ENCODE measurements at regions not wholly inside any gene's neighbourhood (a gene's known extent, or its start where the extent isn't known, plus 50 kb on each side); places are given as distances from the start of the nearest gene placed in this dataset.

- H3K4me2 ChIP-seq (ENCODE audit: insufficient read depth, low read length) = no peak overlapping the region
- BruUV-seq (replicated peaks) = no TSS peak
- ChIA-PET POLR2A (no interaction called here), CTCF (no interaction called here)
- H3K79me2 ChIP-seq (ENCODE audit: control insufficient read depth, insufficient read depth, low read length) = no peaks in the 10 kb centered on the region
- no peaks in the 10 kb centered on the region for H3K4me1 ChIP-seq (ENCODE audit: control insufficient read depth, extremely low read depth, insufficient read depth, low read length)
- dilution Hi-C loops (cut with MboI; ENCODE audit: extremely low pct_ligation_motif_present, low sequenced_read_pairs) = no loop called here
- intact Hi-C loops (cut with micrococcal nuclease) = no loop called here
- no peaks in the 10 kb centered on the region for H3K9me1 ChIP-seq (replicated peaks; ENCODE audit: control insufficient read depth, extremely low read depth, insufficient read depth, low read length)
- H2AFZ ChIP-seq (ENCODE audit: low read depth, low read length) = no peak overlapping the region
- H3K27me3 ChIP-seq (ENCODE audit: control insufficient read depth in 2 of 2, insufficient read depth in 2 of 2, low read length in 2 of 2) = peaks cover 0 to 2% of the 10 kb centered on the region in 2 experiments
- FAIRE-seq = no peak
- TF ChIP-seq JUN (IDR thresholded peaks at IDR 0.05; ENCODE audit: borderline replicate concordance, insufficient read depth, insufficient read length, low read depth) = no peak
- TF ChIP-seq, protein P1, sequence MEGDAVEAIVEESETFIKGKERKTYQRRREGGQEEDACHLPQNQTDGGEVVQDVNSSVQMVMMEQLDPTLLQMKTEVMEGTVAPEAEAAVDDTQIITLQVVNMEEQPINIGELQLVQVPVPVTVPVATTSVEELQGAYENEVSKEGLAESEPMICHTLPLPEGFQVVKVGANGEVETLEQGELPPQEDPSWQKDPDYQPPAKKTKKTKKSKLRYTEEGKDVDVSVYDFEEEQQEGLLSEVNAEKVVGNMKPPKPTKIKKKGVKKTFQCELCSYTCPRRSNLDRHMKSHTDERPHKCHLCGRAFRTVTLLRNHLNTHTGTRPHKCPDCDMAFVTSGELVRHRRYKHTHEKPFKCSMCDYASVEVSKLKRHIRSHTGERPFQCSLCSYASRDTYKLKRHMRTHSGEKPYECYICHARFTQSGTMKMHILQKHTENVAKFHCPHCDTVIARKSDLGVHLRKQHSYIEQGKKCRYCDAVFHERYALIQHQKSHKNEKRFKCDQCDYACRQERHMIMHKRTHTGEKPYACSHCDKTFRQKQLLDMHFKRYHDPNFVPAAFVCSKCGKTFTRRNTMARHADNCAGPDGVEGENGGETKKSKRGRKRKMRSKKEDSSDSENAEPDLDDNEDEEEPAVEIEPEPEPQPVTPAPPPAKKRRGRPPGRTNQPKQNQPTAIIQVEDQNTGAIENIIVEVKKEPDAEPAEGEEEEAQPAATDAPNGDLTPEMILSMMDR (IDR thresholded peaks at IDR 0.05; ENCODE audit: extremely low read depth in 1 of 2, insufficient read depth in 1 of 2, low read depth in 1 of 2, low read length in 2 of 2) = no peak
- no peak for TF ChIP-seq POLR2AphosphoS5 (IDR thresholded peaks at IDR 0.05; ENCODE audit: insufficient read depth, low read depth, low read length)
- TF ChIP-seq, protein P2, sequence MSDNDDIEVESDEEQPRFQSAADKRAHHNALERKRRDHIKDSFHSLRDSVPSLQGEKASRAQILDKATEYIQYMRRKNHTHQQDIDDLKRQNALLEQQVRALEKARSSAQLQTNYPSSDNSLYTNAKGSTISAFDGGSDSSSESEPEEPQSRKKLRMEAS (IDR thresholded peaks at IDR 0.05; ENCODE audit: insufficient read depth, insufficient read length) = no peak
- no peak for TF ChIP-seq MYC (IDR thresholded peaks at IDR 0.05; ENCODE audit: low read depth, low read length)
- TF ChIP-seq FOS (IDR thresholded peaks at IDR 0.05; ENCODE audit: borderline replicate concordance, insufficient read depth, low read length) = no peak
- TF ChIP-seq POLR2A (IDR thresholded peaks at IDR 0.05; ENCODE audit: low read depth, low read length) = no peak
- TF ChIP-seq EZH2 (IDR thresholded peaks at IDR 0.05; ENCODE audit: borderline replicate concordance, low read depth, low read length, severe bottlenecking) = no peak
- no peak for TF ChIP-seq GATA2 (IDR thresholded peaks at IDR 0.05; ENCODE audit: insufficient read depth, insufficient read length, low read depth, low read length)
- no peaks in the 10 kb centered on the region for H3K36me3 ChIP-seq (ENCODE audit: control insufficient read depth in 2 of 2, extremely low read depth in 1 of 2, insufficient read depth in 2 of 2, low read length in 2 of 2)
- H3K4me3 ChIP-seq (replicated peaks in 1 of 3; ENCODE audit: insufficient read depth in 1 of 3, low read depth in 1 of 3, low read length in 3 of 3) = no peak overlapping the region
- H4K20me1 ChIP-seq (replicated peaks; ENCODE audit: control insufficient read depth, extremely low read depth, insufficient read depth, low read length) = no peaks in the 10 kb centered on the region
- H3K9me3 ChIP-seq (replicated peaks; ENCODE audit: control insufficient read depth, insufficient read depth, low read length) = no peaks in the 10 kb centered on the region
- H3K9ac ChIP-seq (replicated peaks; ENCODE audit: extremely low read depth, insufficient read depth, low read length) = no peak overlapping the region
- no peak overlapping the region for H3K27ac ChIP-seq (ENCODE audit: insufficient read depth, low read depth, low read length)
- no peak for DNase-seq (ENCODE audit: low read depth, low spot score)
Observed at GRCh38 chr20:50270034-50270395, 79.4 kb downstream of the CEBPB start.

All from endothelial cell of umbilical vein (primary cell).